Ascending aorta (tissue), 2 donors: ENCODE measurements at regions not wholly inside any gene's neighbourhood (a gene's known extent, or its start where the extent isn't known, plus 50 kb on each side); places are given as distances from the start of the nearest gene placed in this dataset.
"Not testable (repeated sequence)": the region's sequence is repeated elsewhere in the genome, so short reads cannot be mapped to it uniquely, and the experiment has no call there.

ENCODE experiments used
- DNase-seq, 2 donors: peaks; one replicate each; pipeline ENCODE4 v3.0.0-alpha.2; 2019; ENCODE audit warnings: low spot score in 2 of 2
- H3K27ac ChIP-seq, 2 donors: fragments of 200-600 bp; sonication (generic); one replicate each; pipeline ENCODE4 v1.5.1; 2016 to 2017; ENCODE audit warnings: mild to moderate bottlenecking in 1 of 2
- H3K27me3 ChIP-seq: fragments of 200-600 bp; sonication (generic); one replicate; pipeline ENCODE4 v1.5.1; 2017
- H3K36me3 ChIP-seq, 2 donors: fragments of 200-600 bp; sonication (generic); one replicate each; pipeline ENCODE4 v1.5.1; 2016
- H3K4me1 ChIP-seq, 2 donors: fragments of 200-600 bp; sonication (generic); one replicate each; pipeline ENCODE4 v1.5.1; 2016 to 2017; ENCODE audit warnings: mild to moderate bottlenecking in 1 of 2
- H3K4me3 ChIP-seq, 2 donors: fragments of 200-600 bp; sonication (generic); one replicate each; pipeline ENCODE4 v1.5.1; 2016 to 2017; ENCODE audit warnings: mild to moderate bottlenecking in 1 of 2
- H3K9me3 ChIP-seq, 2 donors: fragments of 200-600 bp; sonication (generic); one replicate each; pipeline ENCODE4 v1.5.1; 2016
- CTCF ChIP-seq, 3 experiments: fragments of 200-600 bp in 2 of 3; fragments of 450-650 bp in 1 of 3; sonication (generic) in 2 of 3; IDR thresholded peaks; one replicate each; pipeline ENCODE4 v1.5.1; 2016 to 2019; ENCODE audit warnings: antibody characterized with exemption in 3 of 3, mild to moderate bottlenecking in 1 of 3, moderate library complexity in 1 of 3
- intact Hi-C: fragments of 100-400 bp; cut with DNase I; formaldehyde crosslinking; loops from one replicate; pipeline ENCODE4 v1.15.1; 2023

DNA sequence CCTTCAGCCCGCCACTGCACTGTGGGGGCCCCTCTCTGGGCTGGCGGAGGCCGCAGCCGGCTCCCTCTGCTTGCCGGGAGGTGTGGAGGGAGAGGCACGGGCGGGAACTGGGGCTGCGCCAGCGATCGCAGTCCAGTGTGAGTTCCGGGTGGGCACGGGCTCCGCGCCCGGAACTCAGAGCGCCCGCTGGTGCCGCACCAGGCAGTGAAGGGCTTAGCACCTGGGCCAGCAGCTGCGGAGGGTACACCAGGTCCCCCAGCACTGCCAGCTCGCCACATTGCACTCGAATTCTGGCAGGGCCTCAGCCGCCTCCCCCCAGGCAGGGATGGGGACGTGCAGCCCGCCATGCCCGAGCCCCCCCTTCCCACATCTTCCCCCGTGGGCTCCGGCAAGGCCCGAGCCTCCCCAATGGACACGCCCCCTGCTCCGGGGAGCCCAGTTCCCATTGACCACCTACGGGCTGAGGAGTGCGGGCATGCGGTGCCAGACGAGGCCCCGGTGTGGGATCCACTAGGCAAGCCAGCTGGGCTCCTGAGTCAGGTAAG is 135.9 kb upstream of the RFC3 start:
- Histone ChIP-seq H3K9me3 (no peaks in the 10 kb centered on the region), H3K27me3 (no peaks in the 10 kb centered on the region), H3K27ac (no peak overlapping the region), H3K4me1 (peaks cover 0 to 3% of the 10 kb centered on the region in 2 donors), H3K4me3 (no peak overlapping the region), H3K36me3 (no peaks in the 10 kb centered on the region)
- no peak for DNase-seq
- no peak for TF ChIP-seq CTCF (IDR thresholded peaks at IDR 0.05)
- intact Hi-C loops: no loop called here

DNA sequence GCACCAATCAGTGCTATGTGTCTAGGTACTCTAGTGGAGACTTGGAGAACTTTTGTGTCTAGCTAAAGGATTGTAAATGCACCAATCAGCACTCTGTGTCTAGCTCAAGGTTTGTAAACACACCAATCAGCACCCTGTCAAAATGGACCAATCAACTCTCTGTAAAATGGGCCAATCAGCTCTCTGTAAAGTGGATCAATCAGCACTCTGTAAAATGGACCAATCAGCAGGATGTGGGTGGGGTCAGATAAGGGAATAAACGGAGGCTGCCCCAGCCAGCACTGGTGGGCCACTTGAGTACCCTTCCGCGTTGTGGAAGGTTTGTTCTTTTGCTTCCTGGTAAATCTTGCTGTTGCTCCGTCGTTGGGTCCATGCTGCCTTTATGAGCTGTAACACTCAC is 135.3 kb upstream of the RFC3 start:
- H3K27ac ChIP-seq, H3K4me3 ChIP-seq, intact Hi-C loops, DNase-seq, H3K9me3 ChIP-seq, H3K4me1 ChIP-seq, H3K36me3 ChIP-seq, H3K27me3 ChIP-seq: not testable (repeated sequence)

DNA sequence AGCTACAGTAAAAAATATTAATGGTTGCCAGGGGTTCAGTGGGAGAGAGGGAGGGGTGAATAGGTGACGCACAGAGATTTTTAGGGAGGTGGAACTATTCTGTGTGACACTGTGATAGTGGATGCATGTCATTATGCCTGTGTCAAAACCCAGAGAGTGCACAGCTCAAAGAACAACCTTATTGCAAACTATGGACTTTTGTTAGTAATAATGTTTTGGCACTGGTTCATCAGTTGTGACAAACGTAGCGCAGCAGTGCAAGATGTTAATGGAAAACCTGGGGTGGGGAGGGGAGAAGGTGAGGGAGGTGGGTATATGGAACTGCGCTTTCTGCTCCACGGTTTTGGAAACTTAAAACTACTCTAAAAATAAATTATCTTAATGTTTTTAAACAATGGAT is 134.6 kb upstream of the RFC3 start:
- DNase-seq: no peak
- H3K27me3 ChIP-seq: no peaks in the 10 kb centered on the region
- TF ChIP-seq CTCF (IDR thresholded peaks at IDR 0.05): no peak
- H3K27ac ChIP-seq: no peak overlapping the region
- intact Hi-C loops: no loop called here
- H3K4me1 ChIP-seq: no peaks in the 10 kb centered on the region
- H3K9me3 ChIP-seq: no peaks in the 10 kb centered on the region
- H3K4me3 ChIP-seq: no peak overlapping the region
- H3K36me3 ChIP-seq: no peaks in the 10 kb centered on the region

DNA sequence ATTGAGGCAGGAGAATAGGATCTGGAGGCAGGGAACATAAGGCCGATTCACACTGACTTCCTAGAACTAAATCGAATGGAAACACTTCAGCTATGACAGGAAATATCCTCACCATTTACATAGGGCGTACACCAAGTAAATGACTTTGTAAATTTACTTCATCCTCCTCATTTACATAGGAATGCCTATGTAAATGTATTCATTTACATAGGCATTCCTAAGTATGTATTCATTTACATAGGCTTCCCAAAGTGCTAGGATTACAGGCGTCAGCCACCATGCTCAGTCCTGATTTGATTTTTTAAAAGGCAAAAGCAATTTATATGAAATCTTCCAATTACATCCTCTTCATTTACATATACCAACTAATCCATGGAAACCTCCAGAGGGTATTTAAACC is 133.1 kb upstream of the RFC3 start:
- intact Hi-C loops: no loop called here
- DNase-seq: no peak
- H3K36me3 ChIP-seq: no peaks in the 10 kb centered on the region

DNA sequence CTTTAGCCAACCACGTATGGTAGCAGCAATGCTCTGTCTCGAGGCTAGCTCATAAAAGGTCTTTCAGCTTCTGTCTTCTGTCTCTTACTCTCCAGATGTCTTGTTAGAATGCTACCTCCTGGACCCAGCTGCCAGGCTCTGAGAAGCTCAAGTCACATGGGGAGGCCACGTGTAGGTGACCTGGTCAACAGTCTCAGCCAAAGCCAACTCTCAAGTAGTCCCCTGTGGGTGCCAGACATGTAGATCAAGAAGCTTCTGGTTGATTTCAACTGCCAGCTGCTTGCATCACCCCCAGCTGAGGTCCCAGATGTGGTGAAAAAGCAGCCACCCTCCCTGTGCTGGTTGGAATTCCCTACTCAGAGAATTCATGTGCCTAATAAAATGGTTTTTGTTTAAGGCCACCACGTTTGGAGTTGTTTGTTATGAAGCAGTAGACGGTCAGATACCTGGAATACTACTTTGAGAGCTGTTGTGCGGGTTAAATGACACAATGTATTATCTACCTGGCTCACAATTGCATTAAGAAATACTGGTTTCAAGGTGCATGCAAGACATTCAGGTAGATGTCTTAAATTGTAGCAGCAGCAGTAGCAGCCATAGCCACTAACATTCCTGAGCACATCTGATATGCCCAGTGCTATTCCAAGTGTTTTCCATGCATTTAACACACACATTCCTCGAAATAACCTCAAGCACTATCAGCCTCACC is 131.0 kb upstream of the RFC3 start:
- H3K36me3 ChIP-seq: no peaks in the 10 kb centered on the region
- intact Hi-C loops: no loop called here
- no peak overlapping the region for H3K4me3 ChIP-seq
- TF ChIP-seq CTCF (IDR thresholded peaks at IDR 0.05): no peak
- H3K9me3 ChIP-seq: no peaks in the 10 kb centered on the region
- no peaks in the 10 kb centered on the region for H3K27me3 ChIP-seq
- H3K4me1 ChIP-seq: no peaks in the 10 kb centered on the region
- no peak for DNase-seq
- no peak overlapping the region for H3K27ac ChIP-seq

More for the DNA sequence above, 133.1 kb upstream of the RFC3 start:
- H3K27ac ChIP-seq: no peak overlapping the region
- TF ChIP-seq CTCF (IDR thresholded peaks at IDR 0.05): no peak
- no peak overlapping the region for H3K4me3 ChIP-seq
- H3K27me3 ChIP-seq: no peaks in the 10 kb centered on the region
- H3K9me3 ChIP-seq: no peaks in the 10 kb centered on the region
- no peaks in the 10 kb centered on the region for H3K4me1 ChIP-seq

DNA sequence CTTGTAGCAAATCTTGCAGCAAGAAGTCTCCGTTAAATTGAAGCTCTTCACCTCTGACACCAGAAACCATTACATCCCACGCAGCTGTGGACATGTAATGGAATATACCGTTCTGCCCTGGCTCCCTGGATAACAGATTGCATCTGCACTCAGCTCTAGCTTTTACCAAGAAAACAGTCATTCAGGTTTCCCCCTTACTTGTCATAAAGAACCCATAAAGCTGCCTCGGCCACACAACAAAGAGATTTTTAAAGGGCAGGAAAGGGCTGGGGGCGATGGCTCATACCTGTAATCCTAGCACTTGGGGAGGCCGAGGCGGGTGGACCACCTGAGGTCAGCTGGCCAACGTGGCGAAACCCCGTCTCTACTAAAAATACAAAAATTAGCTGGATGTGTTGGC is 127.6 kb upstream of the RFC3 start:
- H3K9me3 ChIP-seq: no peaks in the 10 kb centered on the region
- no peak for TF ChIP-seq CTCF (IDR thresholded peaks at IDR 0.05)
- no peak for DNase-seq
- intact Hi-C loops: no loop called here
- H3K4me1 ChIP-seq: no peaks in the 10 kb centered on the region
- H3K27me3 ChIP-seq: no peaks in the 10 kb centered on the region
- no peak overlapping the region for H3K27ac ChIP-seq
- H3K4me3 ChIP-seq: no peak overlapping the region
- no peaks in the 10 kb centered on the region for H3K36me3 ChIP-seq
